ENCODE measurements at regions not wholly inside any gene's neighbourhood (a gene's known extent, or its start where the extent isn't known, plus 50 kb on each side); places are given as distances from the start of the nearest gene placed in this dataset.

GRCh38 chr9:25755951-25756350, 77.7 kb upstream of the TUSC1 start:
- Histone ChIP-seq H3K36me3 (ENCODE audit: insufficient read depth, low read length) (no peaks in the 10 kb centered on the region), H3K4me3 (ENCODE audit: low read length, poor library complexity, severe bottlenecking) (no peak overlapping the region), H3K4me2 (ENCODE audit: low read depth, low read length, poor library complexity, severe bottlenecking) (no peak overlapping the region), H4K20me1 (ENCODE audit: insufficient read depth, low read length, poor library complexity, severe bottlenecking) (no peaks in the 10 kb centered on the region), H2AFZ (ENCODE audit: low read length) (no peak overlapping the region), H3K4me1 (ENCODE audit: insufficient read depth, low read length, poor library complexity, severe bottlenecking) (no peaks in the 10 kb centered on the region), H3K79me2 (ENCODE audit: insufficient read depth, low read length) (no peaks in the 10 kb centered on the region), H3K27me3 (ENCODE audit: insufficient read depth, low read length, poor library complexity, severe bottlenecking) (no peaks in the 10 kb centered on the region), H3K9ac (ENCODE audit: low read depth, low read length, poor library complexity, severe bottlenecking) (no peak overlapping the region), H3K9me2 (replicated peaks; ENCODE audit: low read depth, low read length) (no peaks in the 10 kb centered on the region), H3F3A (ENCODE audit: low read depth) (no peaks in the 10 kb centered on the region), H3K9me3 (ENCODE audit: insufficient read depth, low read depth, low read length) (no peaks in the 10 kb centered on the region)
- TF ChIP-seq EZH2phosphoT487 (IDR thresholded peaks at IDR 0.05; ENCODE audit: borderline replicate concordance) = no peak
- TF ChIP-seq CTCF (conservative IDR thresholded peaks at IDR 0.05; ENCODE audit: low read length) = no peak

- Histone ChIP-seq H3K4me2 (ENCODE audit: low read depth, low read length, poor library complexity, severe bottlenecking) (no peak overlapping the region), H3K79me2 (ENCODE audit: insufficient read depth, low read length) (no peaks in the 10 kb centered on the region), H3K36me3 (ENCODE audit: insufficient read depth, low read length) (no peaks in the 10 kb centered on the region), H3K9ac (ENCODE audit: low read depth, low read length, poor library complexity, severe bottlenecking) (no peak overlapping the region), H3K4me1 (ENCODE audit: insufficient read depth, low read length, poor library complexity, severe bottlenecking) (no peaks in the 10 kb centered on the region), H3F3A (ENCODE audit: low read depth) (no peaks in the 10 kb centered on the region), H3K4me3 (ENCODE audit: low read length, poor library complexity, severe bottlenecking) (no peak overlapping the region), H3K9me2 (replicated peaks; ENCODE audit: low read depth, low read length) (no peaks in the 10 kb centered on the region), H3K27me3 (ENCODE audit: insufficient read depth, low read length, poor library complexity, severe bottlenecking) (no peaks in the 10 kb centered on the region), H3K9me3 (ENCODE audit: insufficient read depth, low read depth, low read length) (no peaks in the 10 kb centered on the region), H4K20me1 (ENCODE audit: insufficient read depth, low read length, poor library complexity, severe bottlenecking) (no peaks in the 10 kb centered on the region), H2AFZ (ENCODE audit: low read length) (no peak overlapping the region)
- TF ChIP-seq EZH2phosphoT487 (IDR thresholded peaks at IDR 0.05; ENCODE audit: borderline replicate concordance) (no peak), CTCF (conservative IDR thresholded peaks at IDR 0.05; ENCODE audit: low read length) (no peak)
Observed at GRCh38 chr9:25752398-25752797, 74.2 kb upstream of the TUSC1 start.

- no peak overlapping the region for H3K4me3 ChIP-seq (ENCODE audit: low read length, poor library complexity, severe bottlenecking)
- no peaks in the 10 kb centered on the region for H3K4me1 ChIP-seq (ENCODE audit: insufficient read depth, low read length, poor library complexity, severe bottlenecking)
- no peaks in the 10 kb centered on the region for H3K27me3 ChIP-seq (ENCODE audit: insufficient read depth, low read length, poor library complexity, severe bottlenecking)
- H3K9me3 ChIP-seq (ENCODE audit: insufficient read depth, low read depth, low read length) = no peaks in the 10 kb centered on the region
- no peaks in the 10 kb centered on the region; the same call in 1 of the 2 replicates for H3K9me2 ChIP-seq (replicated peaks; ENCODE audit: low read depth, low read length)
- H3K4me2 ChIP-seq (ENCODE audit: low read depth, low read length, poor library complexity, severe bottlenecking) = no peak overlapping the region
- H3K36me3 ChIP-seq (ENCODE audit: insufficient read depth, low read length) = no peaks in the 10 kb centered on the region
- no peaks in the 10 kb centered on the region for H3K79me2 ChIP-seq (ENCODE audit: insufficient read depth, low read length)
- TF ChIP-seq EZH2phosphoT487 (IDR thresholded peaks at IDR 0.05; ENCODE audit: borderline replicate concordance) = no peak
- TF ChIP-seq CTCF (conservative IDR thresholded peaks at IDR 0.05; ENCODE audit: low read length) = no peak
- H4K20me1 ChIP-seq (ENCODE audit: insufficient read depth, low read length, poor library complexity, severe bottlenecking) = no peaks in the 10 kb centered on the region
- H3F3A ChIP-seq (ENCODE audit: low read depth) = no peaks in the 10 kb centered on the region
- no peak overlapping the region for H2AFZ ChIP-seq (ENCODE audit: low read length)
- no peak overlapping the region for H3K9ac ChIP-seq (ENCODE audit: low read depth, low read length, poor library complexity, severe bottlenecking)
Observed at GRCh38 chr9:25742256-25742655, 64.0 kb upstream of the TUSC1 start.
